Liver (tissue), 8 donors: ENCODE measurements at regions not wholly inside any gene's neighbourhood (a gene's known extent, or its start where the extent isn't known, plus 50 kb on each side); places are given as distances from the start of the nearest gene placed in this dataset.

ENCODE experiments used
- DNase-seq: peaks from one replicate; pipeline ENCODE4 v3.0.0-alpha.2; 2017; ENCODE audit warnings: low spot score
- H3K27ac ChIP-seq, 2 donors: one replicate each; pipeline ENCODE4 v1.7.0; 2013; ENCODE audit warnings: inconsistent platforms in 2 of 2, low read length in 2 of 2, control low read depth in 1 of 2, low read depth in 1 of 2, mild to moderate bottlenecking in 1 of 2
- H3K27me3 ChIP-seq, 4 donors: one replicate each; pipeline versions ENCODE4 v1.6.1 to v1.7.0; 2013; ENCODE audit warnings: low read length in 3 of 4, inconsistent platforms in 1 of 4, mild to moderate bottlenecking in 1 of 4, moderate library complexity in 1 of 4; ENCODE audit not compliant: control insufficient read depth in 4 of 4, insufficient read depth in 4 of 4
- H3K36me3 ChIP-seq, 4 donors: one replicate each; pipeline versions ENCODE4 v1.6.1 to v1.7.0; 2013; ENCODE audit warnings: low read length in 3 of 4, mild to moderate bottlenecking in 3 of 4, low read depth in 1 of 4, moderate library complexity in 1 of 4; ENCODE audit not compliant: control insufficient read depth in 4 of 4, insufficient read depth in 3 of 4
- H3K4me1 ChIP-seq, 4 donors: one replicate each; pipeline versions ENCODE4 v1.6.1 to v1.7.0; 2013; ENCODE audit warnings: low read length in 3 of 4, mild to moderate bottlenecking in 3 of 4, moderate library complexity in 1 of 4; ENCODE audit not compliant: control insufficient read depth in 4 of 4, insufficient read depth in 4 of 4
- H3K4me3 ChIP-seq, 3 donors: one replicate each; pipeline versions ENCODE4 v1.6.1 to v1.7.0; 2013; ENCODE audit warnings: low read length in 3 of 3, control low read depth in 1 of 3, low read depth in 1 of 3, mild to moderate bottlenecking in 1 of 3
- H3K9ac ChIP-seq, 2 donors: one replicate each; pipeline ENCODE4 v1.7.0; 2013; ENCODE audit warnings: low read length in 2 of 2, mild to moderate bottlenecking in 2 of 2, moderate library complexity in 2 of 2, control low read depth in 1 of 2, low read depth in 1 of 2
- H3K9me3 ChIP-seq, 4 donors: one replicate each; pipeline versions ENCODE4 v1.6.1 to v1.7.0; 2013; ENCODE audit warnings: low read length in 3 of 4; ENCODE audit not compliant: control insufficient read depth in 4 of 4
- ATF3 ChIP-seq: IDR thresholded peaks from 2 replicates; pipeline ENCODE4 v1.6.1; 2016; ENCODE audit warnings: antibody characterized with exemption
- CTCF ChIP-seq: fragments of 150-350 bp; IDR thresholded peaks from 2 replicates; pipeline ENCODE4 v1.5.1; 2017; ENCODE audit warnings: improper control_type of control experiment, low read depth, low read length; ENCODE audit not compliant: missing input control
- EGR1 ChIP-seq, 2 donors: IDR thresholded peaks; 2 replicates each; pipeline ENCODE4 v1.6.1; 2016 to 2018; ENCODE audit warnings: antibody characterized with exemption in 2 of 2, low read depth in 2 of 2
- FOXA1 ChIP-seq: IDR thresholded peaks from 2 replicates; pipeline ENCODE4 v1.6.1; 2016; ENCODE audit warnings: antibody characterized with exemption
- FOXA2 ChIP-seq: IDR thresholded peaks from 2 replicates; pipeline ENCODE4 v1.6.1; 2016; ENCODE audit warnings: antibody characterized with exemption
- GABPA ChIP-seq, 2 donors: IDR thresholded peaks in 1 of 2; conservative IDR thresholded peaks in 1 of 2; 2 replicates each; pipeline ENCODE4 v1.6.1; 2016; ENCODE audit warnings: antibody characterized with exemption in 2 of 2, mild to moderate bottlenecking in 1 of 2, moderate library complexity in 1 of 2
- HNF4A ChIP-seq, 2 donors: conservative IDR thresholded peaks; 2 replicates each; pipeline ENCODE4 v1.6.1; 2016; ENCODE audit warnings: antibody characterized with exemption in 2 of 2, mild to moderate bottlenecking in 2 of 2
- HNF4G ChIP-seq: IDR thresholded peaks from 2 replicates; pipeline ENCODE4 v1.6.1; 2016; ENCODE audit warnings: antibody characterized with exemption
- JUND ChIP-seq, 2 donors: IDR thresholded peaks; 2 replicates each; pipeline ENCODE4 v1.6.1; 2016; ENCODE audit warnings: antibody characterized with exemption in 2 of 2
- MAX ChIP-seq: IDR thresholded peaks from 2 replicates; pipeline ENCODE4 v1.6.1; 2016; ENCODE audit warnings: antibody characterized with exemption
- NR2F2 ChIP-seq: IDR thresholded peaks from 2 replicates; pipeline ENCODE4 v1.6.1; 2016; ENCODE audit warnings: antibody characterized with exemption
- RAD21 ChIP-seq, 2 donors: IDR thresholded peaks; 2 replicates each; pipeline ENCODE4 v1.6.1; 2016; ENCODE audit warnings: antibody characterized with exemption in 2 of 2, mild to moderate bottlenecking in 2 of 2
- REST ChIP-seq: IDR thresholded peaks from 2 replicates; pipeline ENCODE4 v1.6.1; 2016; ENCODE audit warnings: antibody characterized with exemption, mild to moderate bottlenecking
- RXRA ChIP-seq, 2 donors: IDR thresholded peaks; 2 replicates each; pipeline ENCODE4 v1.6.1; 2017 to 2018; ENCODE audit warnings: antibody characterized with exemption in 2 of 2, mild to moderate bottlenecking in 1 of 2
- SP1 ChIP-seq: IDR thresholded peaks from 2 replicates; pipeline ENCODE4 v1.6.1; 2018; ENCODE audit warnings: antibody characterized with exemption, mild to moderate bottlenecking
- TAF1 ChIP-seq: conservative IDR thresholded peaks from 2 replicates; pipeline ENCODE4 v1.6.1; 2016; ENCODE audit warnings: antibody characterized with exemption, mild to moderate bottlenecking
- YY1 ChIP-seq: IDR thresholded peaks from 2 replicates; pipeline ENCODE4 v1.6.1; 2016; ENCODE audit warnings: antibody characterized with exemption, mild to moderate bottlenecking
- ZBTB33 ChIP-seq: IDR thresholded peaks from 2 replicates; pipeline ENCODE4 v1.6.1; 2016; ENCODE audit warnings: antibody characterized with exemption
- WGBS: extraction: QIAGEN DNeasy Blood & Tissue Kit; methylation state at CpG from one replicate; pipeline ENCODE4 v1.1.7; 2013; 5-methylcytosine and 5-hydroxymethylcytosine counted together
- donor health status: healthy.
- donor health status: healthy.
- donor health status: healthy.
- donor health status: healthy.
- donor health status: healthy.

- no peaks in the 10 kb centered on the region for H3K4me1 ChIP-seq
- DNase-seq = no peak
- no peak overlapping the region for H3K27ac ChIP-seq
- no peaks in the 10 kb centered on the region for H3K27me3 ChIP-seq
- no peak overlapping the region for H3K4me3 ChIP-seq
- no peak for TF ChIP-seq SP1
- TF ChIP-seq YY1 = no peak
- no peak for TF ChIP-seq HNF4A (conservative IDR thresholded peaks at IDR 0.05)
- TF ChIP-seq GABPA (IDR thresholded peaks at IDR 0.05 in 1 of 2, conservative IDR thresholded peaks at IDR 0.05 in 1 of 2) = no peak
- TF ChIP-seq ZBTB33 = no peak
- TF ChIP-seq JUND (IDR thresholded peaks at IDR 0.05) = no peak
- TF ChIP-seq CTCF = no peak
- TF ChIP-seq EGR1 (IDR thresholded peaks at IDR 0.05; ENCODE audit: low read depth in 2 of 2) = no peak
- no peak for TF ChIP-seq RXRA (IDR thresholded peaks at IDR 0.05)
- no peak for TF ChIP-seq REST
- TF ChIP-seq RAD21 (IDR thresholded peaks at IDR 0.05) = no peak
- TF ChIP-seq TAF1 = no peak
- no peak for TF ChIP-seq HNF4G
- no peak for TF ChIP-seq FOXA2
- no peak for TF ChIP-seq MAX
- TF ChIP-seq ATF3 = no peak
- no peak for TF ChIP-seq FOXA1
- no peak for TF ChIP-seq NR2F2
- H3K9ac ChIP-seq = no peak overlapping the region
- WGBS = 77% methylated on average over 10 of the region's 10 CpGs
- H3K9me3 ChIP-seq = peaks cover 0 to 6% (median 3%) of the 10 kb centered on the region in 4 donors
- H3K36me3 ChIP-seq = no peaks in the 10 kb centered on the region
These were observed 190.1 kb upstream of the FOXG1 start for GRCh38 chr14:28576523-28576922.

- 48% methylated on average over 3 of the region's 3 CpGs for WGBS
- H3K27ac ChIP-seq = no peak overlapping the region
- H3K4me3 ChIP-seq = no peak overlapping the region
- no peaks in the 10 kb centered on the region for H3K36me3 ChIP-seq
- no peaks in the 10 kb centered on the region for H3K27me3 ChIP-seq
- H3K9ac ChIP-seq = no peak overlapping the region
- peaks cover 0 to 6% (median 3%) of the 10 kb centered on the region in 4 donors for H3K9me3 ChIP-seq
- no peak for DNase-seq
- no peak for TF ChIP-seq RAD21 (IDR thresholded peaks at IDR 0.05)
- no peaks in the 10 kb centered on the region for H3K4me1 ChIP-seq
These were observed 189.4 kb upstream of the FOXG1 start for GRCh38 chr14:28577187-28577586.
